ENCODE measurements at regions not wholly inside any gene's neighbourhood (a gene's known extent, or its start where the extent isn't known, plus 50 kb on each side); places are given as distances from the start of the nearest gene placed in this dataset.

GRCh38 chr2:7829241-7829640 lies 852.6 kb upstream of the ID2 start:
- no peak for TF ChIP-seq POLR2A (IDR thresholded peaks at IDR 0.05)
- TF ChIP-seq EP300 (IDR thresholded peaks at IDR 0.05), result no peak
- TF ChIP-seq, protein P1, sequence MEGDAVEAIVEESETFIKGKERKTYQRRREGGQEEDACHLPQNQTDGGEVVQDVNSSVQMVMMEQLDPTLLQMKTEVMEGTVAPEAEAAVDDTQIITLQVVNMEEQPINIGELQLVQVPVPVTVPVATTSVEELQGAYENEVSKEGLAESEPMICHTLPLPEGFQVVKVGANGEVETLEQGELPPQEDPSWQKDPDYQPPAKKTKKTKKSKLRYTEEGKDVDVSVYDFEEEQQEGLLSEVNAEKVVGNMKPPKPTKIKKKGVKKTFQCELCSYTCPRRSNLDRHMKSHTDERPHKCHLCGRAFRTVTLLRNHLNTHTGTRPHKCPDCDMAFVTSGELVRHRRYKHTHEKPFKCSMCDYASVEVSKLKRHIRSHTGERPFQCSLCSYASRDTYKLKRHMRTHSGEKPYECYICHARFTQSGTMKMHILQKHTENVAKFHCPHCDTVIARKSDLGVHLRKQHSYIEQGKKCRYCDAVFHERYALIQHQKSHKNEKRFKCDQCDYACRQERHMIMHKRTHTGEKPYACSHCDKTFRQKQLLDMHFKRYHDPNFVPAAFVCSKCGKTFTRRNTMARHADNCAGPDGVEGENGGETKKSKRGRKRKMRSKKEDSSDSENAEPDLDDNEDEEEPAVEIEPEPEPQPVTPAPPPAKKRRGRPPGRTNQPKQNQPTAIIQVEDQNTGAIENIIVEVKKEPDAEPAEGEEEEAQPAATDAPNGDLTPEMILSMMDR (IDR thresholded peaks at IDR 0.05), result no peak
